HG03196 (cell line): ENCODE measurements at regions not wholly inside any gene's neighbourhood (a gene's known extent, or its start where the extent isn't known, plus 50 kb on each side); places are given as distances from the start of the nearest gene placed in this dataset.

Experiments used
- ATAC-seq: cut with Tn5 transposase; IDR thresholded peaks from one replicate; pipeline ENCODE4 v1.9.1; 2021; ENCODE audit not compliant: unreplicated experiment

- ATAC-seq, result no peak
Observed at GRCh38 chr11:88404932-88405710, 67.6 kb upstream of the CTSC start.

- ATAC-seq, result no peak
Observed at GRCh38 chr11:88404391-88404790, 66.9 kb upstream of the CTSC start.

- ATAC-seq, result peak; percentile 5
Observed at GRCh38 chr11:88402784-88403183, 65.2 kb upstream of the CTSC start.

- peak; percentile 60 for ATAC-seq
Observed at GRCh38 chr11:88402192-88402715, 64.7 kb upstream of the CTSC start.

- ATAC-seq, result no peak
Observed at GRCh38 chr11:88398791-88399570, 61.4 kb upstream of the CTSC start.

GRCh38 chr11:88398372-88398771 is 60.8 kb upstream of the CTSC start:
- ATAC-seq, result no peak

- no peak for ATAC-seq
Observed at GRCh38 chr11:88390254-88390653, 52.7 kb upstream of the CTSC start.

- no peak for ATAC-seq
Observed at GRCh38 chr11:88387957-88388356, 50.4 kb upstream of the CTSC start.
